Effector memory CD8-positive, alpha-beta T cell (primary cell): ENCODE measurements at regions not wholly inside any gene's neighbourhood (a gene's known extent, or its start where the extent isn't known, plus 50 kb on each side); places are given as distances from the start of the nearest gene placed in this dataset.

Experiments
- ATAC-seq: fragments of 150-1000 bp; cut with Tn5 transposase; replicated peaks from 2 replicates; pipeline ENCODE4 v1.10.0; 2021; ENCODE audit warnings: mild to moderate bottlenecking, moderate library complexity
- DNase-seq, 3 experiments: peaks; one replicate each; pipeline ENCODE4 v3.0.0; 2021
- H3K27ac Mint-ChIP-seq, 2 donors: one replicate each; pipeline ENCODE4 v1.8.0; 2022; ENCODE audit warnings: mild to moderate bottlenecking in 2 of 2, mixed read lengths in 2 of 2, moderate library complexity in 2 of 2
- H3K27me3 Mint-ChIP-seq, 2 donors: one replicate each; pipeline ENCODE4 v1.8.0; 2022; ENCODE audit warnings: mixed read lengths in 2 of 2
- H3K36me3 Mint-ChIP-seq: one replicate; pipeline ENCODE4 v1.8.0; 2022; ENCODE audit warnings: mild to moderate bottlenecking, moderate library complexity, mixed read lengths; ENCODE audit not compliant: insufficient read depth
- H3K4me1 Mint-ChIP-seq, 2 donors: one replicate each; pipeline ENCODE4 v1.8.0; 2022; ENCODE audit warnings: low read depth in 2 of 2, mixed read lengths in 2 of 2
- H3K4me3 Mint-ChIP-seq, 2 donors: one replicate each; pipeline ENCODE4 v1.8.0; 2022; ENCODE audit warnings: mild to moderate bottlenecking in 2 of 2, mixed read lengths in 2 of 2, moderate library complexity in 2 of 2
- H3K9me3 Mint-ChIP-seq, 2 donors: one replicate each; pipeline ENCODE4 v1.8.0; 2022; ENCODE audit warnings: mixed read lengths in 2 of 2

- no peak for ATAC-seq
- Mint-ChIP-seq H3K4me3 (no peak overlapping the region), H3K27ac (no peak overlapping the region), H3K9me3 (peaks cover 2 to 5% of the 10 kb centered on the region in 2 donors), H3K36me3 (no peaks in the 10 kb centered on the region), H3K27me3 (no peaks in the 10 kb centered on the region), H3K4me1 (no peaks in the 10 kb centered on the region)
- no peak for DNase-seq
Measured at GRCh38 chr4:152038238-152038637, 277.4 kb upstream of the GATB start.

- no peaks in the 10 kb centered on the region for H3K27me3 Mint-ChIP-seq
- H3K4me3 Mint-ChIP-seq, result no peak overlapping the region
- no peak overlapping the region for H3K27ac Mint-ChIP-seq
- no peak for ATAC-seq
- no peaks in the 10 kb centered on the region for H3K36me3 Mint-ChIP-seq
- no peak for DNase-seq
- H3K9me3 Mint-ChIP-seq, result no peaks in the 10 kb centered on the region
- H3K4me1 Mint-ChIP-seq, result no peaks in the 10 kb centered on the region
Measured at GRCh38 chr4:152037435-152037834, 276.6 kb upstream of the GATB start.

- H3K9me3 Mint-ChIP-seq, result no peaks in the 10 kb centered on the region
- DNase-seq (no peak), ATAC-seq (no peak)
- no peaks in the 10 kb centered on the region for H3K27me3 Mint-ChIP-seq
- H3K4me3 Mint-ChIP-seq, result no peak overlapping the region
- no peaks in the 10 kb centered on the region for H3K36me3 Mint-ChIP-seq
- no peak overlapping the region for H3K27ac Mint-ChIP-seq
- H3K4me1 Mint-ChIP-seq, result no peaks in the 10 kb centered on the region
Measured at GRCh38 chr4:152033621-152034020, 272.8 kb upstream of the GATB start.

- Mint-ChIP-seq H3K4me3 (no peak overlapping the region), H3K9me3 (peaks cover 0 to 2% of the 10 kb centered on the region in 2 donors), H3K27me3 (no peaks in the 10 kb centered on the region), H3K4me1 (no peaks in the 10 kb centered on the region), H3K27ac (no peak overlapping the region), H3K36me3 (peaks cover 3% of the 10 kb centered on the region)
- ATAC-seq, result no peak
- no peak for DNase-seq
Measured at GRCh38 chr4:152032722-152033131, 271.9 kb upstream of the GATB start.

- Mint-ChIP-seq H3K27me3 (no peaks in the 10 kb centered on the region), H3K9me3 (peaks cover 0 to 2% of the 10 kb centered on the region in 2 donors), H3K4me1 (peaks cover 3% of the 10 kb centered on the region in 2 donors), H3K4me3 (no peak overlapping the region), H3K27ac (no peak overlapping the region), H3K36me3 (peaks cover 3% of the 10 kb centered on the region)
- ATAC-seq (no peak), DNase-seq (no peak)
Measured at GRCh38 chr4:152029631-152030030, 268.8 kb upstream of the GATB start.

GRCh38 chr4:152028131-152028530 is 267.3 kb upstream of the GATB start:
- DNase-seq, result no peak
- H3K27me3 Mint-ChIP-seq, result no peaks in the 10 kb centered on the region
- no peak overlapping the region for H3K27ac Mint-ChIP-seq
- ATAC-seq, result no peak
- H3K4me1 Mint-ChIP-seq, result peaks cover 3% of the 10 kb centered on the region in 2 donors
- H3K36me3 Mint-ChIP-seq, result peaks cover 3% of the 10 kb centered on the region
- H3K9me3 Mint-ChIP-seq, result peaks cover 0 to 2% of the 10 kb centered on the region in 2 donors
- H3K4me3 Mint-ChIP-seq, result no peak overlapping the region

GRCh38 chr4:152024881-152025280 is 264.1 kb upstream of the GATB start:
- H3K27me3 Mint-ChIP-seq, result no peaks in the 10 kb centered on the region
- DNase-seq (no peak), ATAC-seq (peak; percentile 49)
- peaks cover 0 to 2% of the 10 kb centered on the region in 2 donors for H3K9me3 Mint-ChIP-seq
- peaks cover 3% of the 10 kb centered on the region in 2 donors for H3K4me1 Mint-ChIP-seq
- no peak overlapping the region for H3K27ac Mint-ChIP-seq
- H3K36me3 Mint-ChIP-seq, result peaks cover 3% of the 10 kb centered on the region
- no peak overlapping the region for H3K4me3 Mint-ChIP-seq

- Mint-ChIP-seq H3K27me3 (no peaks in the 10 kb centered on the region), H3K9me3 (peaks cover 0 to 2% of the 10 kb centered on the region in 2 donors), H3K4me3 (no peak overlapping the region), H3K36me3 (peaks cover 3% of the 10 kb centered on the region), H3K4me1 (peaks cover 3% of the 10 kb centered on the region in 2 donors), H3K27ac (no peak overlapping the region)
- DNase-seq (no peak), ATAC-seq (no peak)
Measured at GRCh38 chr4:152023674-152024073, 262.9 kb upstream of the GATB start.

- Mint-ChIP-seq H3K36me3 (no peaks in the 10 kb centered on the region), H3K27me3 (no peaks in the 10 kb centered on the region), H3K4me1 (peaks cover 3% of the 10 kb centered on the region in 2 donors), H3K27ac (no peak overlapping the region), H3K9me3 (no peaks in the 10 kb centered on the region), H3K4me3 (no peak overlapping the region)
- DNase-seq (no peak), ATAC-seq (no peak)
Measured at GRCh38 chr4:152022543-152022942, 261.7 kb upstream of the GATB start.

- H3K4me1 Mint-ChIP-seq, result peaks cover 3% of the 10 kb centered on the region in 2 donors
- ATAC-seq, result no peak
- no peak for DNase-seq
- no peaks in the 10 kb centered on the region for H3K27me3 Mint-ChIP-seq
- H3K36me3 Mint-ChIP-seq, result no peaks in the 10 kb centered on the region
- no peaks in the 10 kb centered on the region for H3K9me3 Mint-ChIP-seq
- H3K27ac Mint-ChIP-seq, result no peak overlapping the region
- H3K4me3 Mint-ChIP-seq, result no peak overlapping the region
Measured at GRCh38 chr4:152021788-152022438, 261.1 kb upstream of the GATB start.

- no peak for ATAC-seq
Measured at GRCh38 chr4:152020073-152020472, 259.3 kb upstream of the GATB start.

GRCh38 chr4:152016303-152016620 is 255.5 kb upstream of the GATB start:
- H3K4me3 Mint-ChIP-seq, result no peak overlapping the region
- no peaks in the 10 kb centered on the region for H3K27me3 Mint-ChIP-seq
- H3K27ac Mint-ChIP-seq, result no peak overlapping the region
- no peak for DNase-seq
- peaks cover 5% of the 10 kb centered on the region for H3K36me3 Mint-ChIP-seq
- no peaks in the 10 kb centered on the region for H3K9me3 Mint-ChIP-seq
- peaks cover 13 to 15% of the 10 kb centered on the region in 2 donors for H3K4me1 Mint-ChIP-seq
- ATAC-seq, result no peak

More at GRCh38 chr4:152020073-152020472, 259.3 kb upstream of the GATB start:
- Mint-ChIP-seq H3K4me1 (no peaks in the 10 kb centered on the region), H3K27me3 (no peaks in the 10 kb centered on the region), H3K9me3 (no peaks in the 10 kb centered on the region), H3K36me3 (no peaks in the 10 kb centered on the region), H3K4me3 (no peak overlapping the region), H3K27ac (no peak overlapping the region)
- no peak for DNase-seq

GRCh38 chr4:152015597-152016302 is 254.9 kb upstream of the GATB start:
- Mint-ChIP-seq H3K27ac (peak overlapping the region in 1 of 2 donors; percentile 50), H3K27me3 (no peaks in the 10 kb centered on the region), H3K9me3 (no peaks in the 10 kb centered on the region), H3K4me3 (no peak overlapping the region), H3K36me3 (peaks cover 5% of the 10 kb centered on the region), H3K4me1 (peaks cover 15 to 20% of the 10 kb centered on the region in 2 donors)
- no peak for DNase-seq
- ATAC-seq, result no peak

- Mint-ChIP-seq H3K27me3 (no peaks in the 10 kb centered on the region), H3K27ac (peak overlapping the region; percentile 44 to 77), H3K36me3 (peaks cover 5% of the 10 kb centered on the region), H3K4me1 (peaks cover 21 to 26% of the 10 kb centered on the region in 2 donors), H3K4me3 (peak overlapping the region; percentile 61 to 68), H3K9me3 (no peaks in the 10 kb centered on the region)
- peak in 2 of 3 experiments; percentile 12 to 28 for DNase-seq
- ATAC-seq, result peak; percentile 86
Measured at GRCh38 chr4:152014280-152014679, 253.5 kb upstream of the GATB start.
